Uterus (tissue), 3 donors: ENCODE measurements at regions not wholly inside any gene's neighbourhood (a gene's known extent, or its start where the extent isn't known, plus 50 kb on each side); places are given as distances from the start of the nearest gene placed in this dataset.
"Not testable (repeated sequence)": the region's sequence is repeated elsewhere in the genome, so short reads cannot be mapped to it uniquely, and the experiment has no call there.

Experiments used
- DNase-seq, 2 donors: peaks; one replicate each; pipeline ENCODE4 v3.0.0-alpha.2; 2019 to 2020
- H3K27ac ChIP-seq, 2 donors: fragments of 200-600 bp; sonication (generic); 1 replicate in 1 of 2; 2 replicates in 1 of 2; pipeline ENCODE4 v1.5.1; 2016 to 2018
- H3K27me3 ChIP-seq, 2 donors: fragments of 200-600 bp; sonication (generic); one replicate each; pipeline ENCODE4 v1.5.1; 2018 to 2019; ENCODE audit warnings: control low read depth in 1 of 2
- H3K36me3 ChIP-seq, 2 donors: fragments of 200-600 bp; sonication (generic); one replicate each; pipeline ENCODE4 v1.5.1; 2019; ENCODE audit warnings: control low read depth in 1 of 2
- H3K4me1 ChIP-seq, 2 donors: fragments of 200-600 bp; sonication (generic); one replicate each; pipeline ENCODE4 v1.5.1; 2018 to 2019; ENCODE audit warnings: control low read depth in 1 of 2
- H3K4me3 ChIP-seq, 2 donors: fragments of 200-600 bp; sonication (generic); 1 replicate in 1 of 2; 2 replicates in 1 of 2; pipeline ENCODE4 v1.5.1; 2018 to 2019; ENCODE audit warnings: mild to moderate bottlenecking in 1 of 2
- H3K9me3 ChIP-seq, 2 donors: fragments of 200-600 bp; sonication (generic); one replicate each; pipeline ENCODE4 v1.5.1; 2019; ENCODE audit warnings: control low read depth in 1 of 2
- POLR2A ChIP-seq, 2 donors: fragments of 450-650 bp; IDR thresholded peaks; one replicate each; pipeline ENCODE4 v1.6.1; 2016; ENCODE audit warnings: antibody characterized with exemption in 2 of 2, mild to moderate bottlenecking in 1 of 2, moderate library complexity in 1 of 2
- intact Hi-C: fragments of 100-400 bp; cut with DNase I; formaldehyde crosslinking; loops from one replicate; pipeline ENCODE4 v1.15.1; 2023; ENCODE audit warnings: low total_unique reads
- TF ChIP-seq, protein P1 (sequence below), 4 experiments: fragments of 200-600 bp in 2 of 4; fragments of 450-650 bp in 2 of 4; sonication (generic) in 2 of 4; IDR thresholded peaks; one replicate each; pipeline ENCODE4 v1.5.1; 2016 to 2019; ENCODE audit warnings: antibody characterized with exemption in 4 of 4, mild to moderate bottlenecking in 2 of 4, moderate library complexity in 1 of 4
- donor health status: DM: yes; HTN: yes; CAD: no.

DNA sequence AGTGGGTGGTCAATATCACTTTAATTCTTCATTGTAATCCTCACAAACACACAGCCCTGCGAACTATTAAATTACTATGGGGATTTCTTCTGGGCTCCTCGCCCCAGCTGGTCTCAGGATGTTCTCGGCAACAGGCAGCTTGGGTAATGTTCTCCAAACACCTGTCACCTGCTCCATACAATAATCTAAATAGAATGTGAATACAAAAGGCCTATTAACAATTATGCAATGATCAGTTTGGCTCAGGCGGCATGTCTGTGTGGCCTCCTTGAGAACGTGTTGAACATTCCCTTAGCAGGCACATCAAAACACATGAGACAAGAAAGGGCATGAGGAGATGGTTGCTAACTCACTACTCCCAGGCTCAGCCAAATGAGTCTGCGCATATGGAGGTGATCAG is 158.6 kb upstream of the KBTBD8 start:
- intact Hi-C loops, result no loop called here
- H3K4me1 ChIP-seq, result no peaks in the 10 kb centered on the region
- H3K4me3 ChIP-seq, result no peak overlapping the region
- no peak overlapping the region for H3K27ac ChIP-seq
- DNase-seq, result no peak
- H3K9me3 ChIP-seq, result no peaks in the 10 kb centered on the region
- TF ChIP-seq, protein P1, sequence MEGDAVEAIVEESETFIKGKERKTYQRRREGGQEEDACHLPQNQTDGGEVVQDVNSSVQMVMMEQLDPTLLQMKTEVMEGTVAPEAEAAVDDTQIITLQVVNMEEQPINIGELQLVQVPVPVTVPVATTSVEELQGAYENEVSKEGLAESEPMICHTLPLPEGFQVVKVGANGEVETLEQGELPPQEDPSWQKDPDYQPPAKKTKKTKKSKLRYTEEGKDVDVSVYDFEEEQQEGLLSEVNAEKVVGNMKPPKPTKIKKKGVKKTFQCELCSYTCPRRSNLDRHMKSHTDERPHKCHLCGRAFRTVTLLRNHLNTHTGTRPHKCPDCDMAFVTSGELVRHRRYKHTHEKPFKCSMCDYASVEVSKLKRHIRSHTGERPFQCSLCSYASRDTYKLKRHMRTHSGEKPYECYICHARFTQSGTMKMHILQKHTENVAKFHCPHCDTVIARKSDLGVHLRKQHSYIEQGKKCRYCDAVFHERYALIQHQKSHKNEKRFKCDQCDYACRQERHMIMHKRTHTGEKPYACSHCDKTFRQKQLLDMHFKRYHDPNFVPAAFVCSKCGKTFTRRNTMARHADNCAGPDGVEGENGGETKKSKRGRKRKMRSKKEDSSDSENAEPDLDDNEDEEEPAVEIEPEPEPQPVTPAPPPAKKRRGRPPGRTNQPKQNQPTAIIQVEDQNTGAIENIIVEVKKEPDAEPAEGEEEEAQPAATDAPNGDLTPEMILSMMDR (IDR thresholded peaks at IDR 0.05), result no peak
- TF ChIP-seq POLR2A (IDR thresholded peaks at IDR 0.05), result no peak
- H3K27me3 ChIP-seq, result no peaks in the 10 kb centered on the region
- H3K36me3 ChIP-seq, result no peaks in the 10 kb centered on the region

DNA sequence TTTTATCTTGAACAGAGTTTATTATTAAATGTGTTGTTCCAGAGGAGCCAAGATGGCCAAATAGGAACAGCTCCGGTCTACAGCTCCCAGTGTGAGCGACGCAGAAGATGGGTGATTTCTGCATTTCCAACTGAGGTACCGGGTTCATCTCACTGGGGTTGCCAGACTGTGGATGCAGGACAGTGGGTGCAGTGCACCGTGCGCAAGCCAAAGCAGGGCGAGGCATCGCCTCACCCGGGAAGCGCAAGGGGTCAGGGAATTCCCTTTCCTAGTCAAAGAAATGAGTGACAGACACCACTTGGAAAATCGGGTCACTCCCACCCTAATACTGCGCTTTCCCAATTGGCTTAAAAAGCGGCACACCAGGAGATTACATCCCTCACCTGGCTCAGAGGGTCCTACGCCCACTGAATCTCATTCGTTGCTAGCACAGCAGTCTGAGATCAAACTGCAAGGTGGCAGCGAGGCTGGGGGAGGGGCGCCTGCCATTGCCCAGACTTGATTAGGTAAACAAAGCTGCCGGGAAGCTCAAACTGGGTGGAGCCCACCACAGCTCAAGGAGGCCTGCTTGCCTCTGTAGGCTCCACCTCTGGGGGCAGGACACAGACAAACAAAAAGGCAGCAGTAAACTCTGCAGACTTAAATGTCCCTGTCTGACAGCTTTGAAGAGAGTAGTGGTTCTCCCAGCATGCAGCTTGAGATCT is 155.2 kb upstream of the KBTBD8 start:
- DNase-seq, intact Hi-C loops, H3K4me1 ChIP-seq, H3K36me3 ChIP-seq, H3K27me3 ChIP-seq, H3K4me3 ChIP-seq, H3K27ac ChIP-seq, H3K9me3 ChIP-seq: not testable (repeated sequence)

DNA sequence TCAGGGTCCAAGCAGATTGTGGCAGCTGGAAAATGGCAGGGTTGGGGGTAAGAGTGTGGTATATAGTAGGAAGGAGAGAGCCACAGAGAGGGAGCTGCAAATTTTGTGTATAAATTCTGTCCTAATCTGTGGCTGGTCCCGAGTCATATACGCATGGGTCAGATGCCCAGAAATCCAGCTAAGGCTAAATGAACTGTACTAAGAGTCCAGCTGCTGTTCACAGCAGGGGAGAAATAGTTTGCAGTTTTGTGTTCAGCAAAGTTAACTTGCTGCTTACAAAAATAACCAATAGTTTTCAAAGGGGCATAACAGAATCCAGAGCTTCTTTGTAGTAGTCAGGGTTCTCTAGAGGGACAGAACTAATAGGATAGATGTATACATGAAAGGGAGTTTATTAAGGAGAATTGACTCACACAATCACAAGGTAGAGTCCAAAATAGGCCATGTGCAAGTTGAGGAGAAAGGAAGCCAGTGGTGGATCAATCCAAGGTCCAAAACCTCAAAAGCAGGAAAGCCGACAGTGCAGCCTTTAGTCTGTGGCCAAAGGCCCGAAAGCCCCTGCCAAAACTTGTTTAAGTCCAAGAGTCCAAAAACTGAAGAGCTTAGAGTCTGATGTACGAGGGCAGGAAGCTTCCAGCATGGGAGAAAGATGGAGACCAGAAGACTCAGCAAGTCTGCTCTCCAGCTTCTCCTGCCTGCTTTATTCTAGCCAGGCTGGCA is 146.1 kb upstream of the KBTBD8 start:
- H3K4me3 ChIP-seq, result no peak overlapping the region
- DNase-seq, result no peak
- H3K27ac ChIP-seq, result no peak overlapping the region
- H3K36me3 ChIP-seq, result no peaks in the 10 kb centered on the region
- TF ChIP-seq POLR2A (IDR thresholded peaks at IDR 0.05), result no peak
- TF ChIP-seq, protein P1 (IDR thresholded peaks at IDR 0.05), result no peak
- no peaks in the 10 kb centered on the region for H3K9me3 ChIP-seq
- H3K4me1 ChIP-seq, result no peaks in the 10 kb centered on the region
- no peaks in the 10 kb centered on the region for H3K27me3 ChIP-seq
- intact Hi-C loops, result no loop called here

DNA sequence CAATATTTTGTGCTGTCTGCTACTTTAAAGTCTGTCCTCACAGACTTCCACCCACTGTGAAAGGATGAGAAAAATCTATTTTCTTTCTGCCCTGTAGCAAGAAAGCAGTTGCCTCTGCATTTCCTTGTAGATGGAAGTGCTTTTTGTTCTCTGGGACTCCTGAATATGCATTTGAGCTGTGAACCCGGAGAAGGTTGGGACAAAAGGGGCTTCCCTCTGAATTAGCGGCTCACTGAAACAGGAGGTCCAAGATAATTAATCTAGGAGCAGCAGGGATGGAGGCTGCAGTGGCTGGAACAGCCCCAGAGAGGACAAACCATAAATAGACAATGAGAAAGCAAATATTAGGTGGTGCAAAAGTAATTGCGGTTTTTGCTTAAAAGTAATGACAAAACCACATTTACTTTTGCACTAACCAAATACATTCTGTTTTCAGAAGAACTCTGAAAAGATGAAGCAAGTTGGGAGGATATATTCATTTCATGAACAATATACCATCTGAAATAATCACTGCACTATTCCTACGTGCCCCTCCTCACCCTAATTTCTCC is 143.4 kb upstream of the KBTBD8 start:
- TF ChIP-seq POLR2A (IDR thresholded peaks at IDR 0.05), result no peak
- TF ChIP-seq, protein P1 (IDR thresholded peaks at IDR 0.05), result no peak
- H3K9me3 ChIP-seq, result no peaks in the 10 kb centered on the region
- no peak overlapping the region for H3K27ac ChIP-seq
- no peaks in the 10 kb centered on the region for H3K27me3 ChIP-seq
- H3K4me1 ChIP-seq, result no peaks in the 10 kb centered on the region
- DNase-seq, result no peak
- H3K4me3 ChIP-seq, result no peak overlapping the region
- intact Hi-C loops, result no loop called here
- no peaks in the 10 kb centered on the region for H3K36me3 ChIP-seq

DNA sequence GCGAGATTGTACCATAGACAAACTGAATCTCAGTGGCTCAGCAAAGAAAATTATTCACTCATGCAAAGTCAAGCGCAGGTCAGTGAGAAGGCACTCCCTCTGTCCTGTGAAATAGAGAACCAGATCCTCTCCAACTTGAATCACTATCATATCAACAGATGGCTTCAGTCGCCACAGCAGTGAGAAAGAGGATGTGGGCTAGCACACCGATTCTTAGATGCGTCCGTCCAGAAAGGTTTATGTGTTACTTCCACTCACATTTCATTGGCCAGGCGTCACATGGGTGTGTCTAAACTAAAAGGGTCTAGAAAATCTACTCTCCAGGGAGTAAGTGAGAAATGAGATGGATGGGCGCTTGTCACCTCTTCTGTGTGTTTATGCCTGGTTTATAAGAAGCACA is 141.6 kb upstream of the KBTBD8 start:
- Histone ChIP-seq H3K4me3 (no peak overlapping the region), H3K4me1 (no peaks in the 10 kb centered on the region), H3K9me3 (no peaks in the 10 kb centered on the region), H3K27ac (no peak overlapping the region), H3K27me3 (no peaks in the 10 kb centered on the region), H3K36me3 (no peaks in the 10 kb centered on the region)
- TF ChIP-seq, protein P1 (IDR thresholded peaks at IDR 0.05), result no peak
- intact Hi-C loops, result no loop called here
- no peak for DNase-seq
